ENCODE measurements at regions not wholly inside any gene's neighbourhood (a gene's known extent, or its start where the extent isn't known, plus 50 kb on each side); places are given as distances from the start of the nearest gene placed in this dataset.

- ATAC-seq (no peak), DNase-seq (ENCODE audit: low spot score) (no peak), FAIRE-seq (no peak)
- H3K4me2 ChIP-seq (ENCODE audit: low read depth, low read length) = no peak overlapping the region
- H3K36me3 ChIP-seq (replicated peaks in 1 of 2; ENCODE audit: control insufficient read depth in 1 of 2, insufficient read depth in 2 of 2, low read length in 2 of 2) = no peaks in the 10 kb centered on the region
- in situ Hi-C loops (cut with HindIII; ENCODE audit: extremely low pct_ligation_motif_present, low pct_unique_long_range_greater_than_20kb) (no loop called here), intact Hi-C loops (cut with micrococcal nuclease; ENCODE audit: unreplicated experiment) (no loop called here)
- POLR2A ChIA-PET = no interaction called here
- BruUV-seq (replicated peaks) = no TSS peak
- H3K9ac ChIP-seq (ENCODE audit: insufficient read depth, low read depth, low read length) = no peak overlapping the region
- H4K20me1 ChIP-seq (ENCODE audit: insufficient read depth, low read length) = no peaks in the 10 kb centered on the region
- H2AFZ ChIP-seq (ENCODE audit: low read length) = no peak overlapping the region
- no peaks in the 10 kb centered on the region for H3K27me3 ChIP-seq (ENCODE audit: control insufficient read depth in 1 of 2, insufficient read depth in 2 of 2, low read length in 2 of 2)
- no peaks in the 10 kb centered on the region for H3K4me1 ChIP-seq (ENCODE audit: insufficient read depth, low read length)
- no peaks in the 10 kb centered on the region for H3K79me2 ChIP-seq (ENCODE audit: insufficient read depth, low read length)
- no peak for TF ChIP-seq ZNF143 (CRISPR knock-in tag; IDR thresholded peaks at IDR 0.05)
- no peak for TF ChIP-seq TRAFD1 (CRISPR knock-in tag; IDR thresholded peaks at IDR 0.05; ENCODE audit: borderline replicate concordance)
- no peak for TF ChIP-seq SRSF1 (optimal IDR thresholded peaks at IDR 0.05; ENCODE audit: low read depth, low read length)
- TF ChIP-seq ZNF256 (CRISPR knock-in tag; conservative IDR thresholded peaks at IDR 0.05) = no peak
- TF ChIP-seq, protein P1, sequence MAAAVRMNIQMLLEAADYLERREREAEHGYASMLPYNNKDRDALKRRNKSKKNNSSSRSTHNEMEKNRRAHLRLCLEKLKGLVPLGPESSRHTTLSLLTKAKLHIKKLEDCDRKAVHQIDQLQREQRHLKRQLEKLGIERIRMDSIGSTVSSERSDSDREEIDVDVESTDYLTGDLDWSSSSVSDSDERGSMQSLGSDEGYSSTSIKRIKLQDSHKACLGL (CRISPR knock-in tag; IDR thresholded peaks at IDR 0.05) = no peak
- TF ChIP-seq, protein P2, sequence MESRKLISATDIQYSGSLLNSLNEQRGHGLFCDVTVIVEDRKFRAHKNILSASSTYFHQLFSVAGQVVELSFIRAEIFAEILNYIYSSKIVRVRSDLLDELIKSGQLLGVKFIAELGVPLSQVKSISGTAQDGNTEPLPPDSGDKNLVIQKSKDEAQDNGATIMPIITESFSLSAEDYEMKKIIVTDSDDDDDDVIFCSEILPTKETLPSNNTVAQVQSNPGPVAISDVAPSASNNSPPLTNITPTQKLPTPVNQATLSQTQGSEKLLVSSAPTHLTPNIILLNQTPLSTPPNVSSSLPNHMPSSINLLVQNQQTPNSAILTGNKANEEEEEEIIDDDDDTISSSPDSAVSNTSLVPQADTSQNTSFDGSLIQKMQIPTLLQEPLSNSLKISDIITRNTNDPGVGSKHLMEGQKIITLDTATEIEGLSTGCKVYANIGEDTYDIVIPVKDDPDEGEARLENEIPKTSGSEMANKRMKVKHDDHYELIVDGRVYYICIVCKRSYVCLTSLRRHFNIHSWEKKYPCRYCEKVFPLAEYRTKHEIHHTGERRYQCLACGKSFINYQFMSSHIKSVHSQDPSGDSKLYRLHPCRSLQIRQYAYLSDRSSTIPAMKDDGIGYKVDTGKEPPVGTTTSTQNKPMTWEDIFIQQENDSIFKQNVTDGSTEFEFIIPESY (CRISPR knock-in tag; IDR thresholded peaks at IDR 0.05) = no peak
- no peak for TF ChIP-seq ZNF333 (CRISPR knock-in tag; IDR thresholded peaks at IDR 0.05; ENCODE audit: borderline replicate concordance)
- TF ChIP-seq TGIF2 (CRISPR knock-in tag; IDR thresholded peaks at IDR 0.05) = no peak
- no peak for TF ChIP-seq PITX1 (CRISPR knock-in tag; IDR thresholded peaks at IDR 0.05)
- no peak for TF ChIP-seq ATF7-NPFF (CRISPR knock-in tag; IDR thresholded peaks at IDR 0.05; ENCODE audit: low read depth)
- no peak for TF ChIP-seq TFAP4 (IDR thresholded peaks at IDR 0.05; ENCODE audit: borderline replicate concordance, low read depth)
- TF ChIP-seq SIX4 (CRISPR knock-in tag; IDR thresholded peaks at IDR 0.05) = no peak
- no peak for TF ChIP-seq NCOA2 (CRISPR knock-in tag; IDR thresholded peaks at IDR 0.05)
- no peak for TF ChIP-seq HOXA9 (CRISPR knock-in tag; IDR thresholded peaks at IDR 0.05; ENCODE audit: borderline replicate concordance)
- H3K4me3 ChIP-seq (replicated peaks in 1 of 3; ENCODE audit: insufficient read depth in 1 of 3, low read depth in 2 of 3, low read length in 3 of 3) = no peak overlapping the region
- CTCF ChIA-PET (ENCODE audit: low intra/inter-chr PET ratio, low total read pairs) = no interaction called here
- 15% methylated on average over 3 of the region's 3 CpGs for WGBS (ENCODE audit: low lambda C conversion rate)
- no peak overlapping the region for H3K27ac ChIP-seq (ENCODE audit: extremely low read length, insufficient read depth, low read length)
- H3K9me3 ChIP-seq (ENCODE audit: low read length) = no peaks in the 10 kb centered on the region
These were observed 764.5 kb upstream of the TENM3 start for GRCh38 chr4:181478656-181479055.

Measured in HepG2 (cell line).